HepG2 (cell line): ENCODE measurements at regions not wholly inside any gene's neighbourhood (a gene's known extent, or its start where the extent isn't known, plus 50 kb on each side); places are given as distances from the start of the nearest gene placed in this dataset.

ENCODE experiments used
- CAMTA2 ChIP-seq: sonication (generic); formaldehyde crosslinking; IDR thresholded peaks from 2 replicates; pipeline ENCODE4 v1.4.0; 2020; ENCODE audit warnings: mild to moderate bottlenecking, missing genetic modification reagents, borderline replicate concordance
- CREB3 ChIP-seq: sonication (generic); formaldehyde crosslinking; IDR thresholded peaks from 2 replicates; pipeline ENCODE4 v1.5.0; 2020; ENCODE audit warnings: missing genetic modification reagents
- E2F2 ChIP-seq: sonication (generic); formaldehyde crosslinking; IDR thresholded peaks from 2 replicates; pipeline ENCODE4 v1.4.0; 2020; ENCODE audit warnings: missing genetic modification reagents, borderline replicate concordance
- ELK4 ChIP-seq: sonication (generic); formaldehyde crosslinking; IDR thresholded peaks from 2 replicates; pipeline ENCODE4 v1.9.0; 2021; ENCODE audit warnings: missing genetic modification reagents, borderline replicate concordance
- HCFC1 ChIP-seq: fragments of 150-350 bp; IDR thresholded peaks from 2 replicates; pipeline ENCODE4 v1.6.1; 2014; ENCODE audit warnings: low read depth, low read length
- NR2C2 ChIP-seq: sonication (generic); formaldehyde crosslinking; IDR thresholded peaks from 2 replicates; pipeline ENCODE4 v1.4.0; 2020; ENCODE audit warnings: missing genetic modification reagents, mild to moderate bottlenecking, moderate library complexity, borderline replicate concordance
- THAP9 ChIP-seq: sonication (generic); formaldehyde crosslinking; IDR thresholded peaks from 2 replicates; pipeline ENCODE4; 2020; ENCODE audit warnings: missing genetic modification reagents, mild to moderate bottlenecking, borderline replicate concordance
- TRIM24 ChIP-seq: sonication (generic); formaldehyde crosslinking; IDR thresholded peaks from 2 replicates; pipeline ENCODE4 v1.8.0; 2022; ENCODE audit warnings: mild to moderate bottlenecking, missing genetic modification reagents
- ZBTB25 ChIP-seq: IDR thresholded peaks from 2 replicates; pipeline ENCODE4 v1.6.1; 2018; ENCODE audit warnings: missing genetic modification reagents
- ZNF260 ChIP-seq: sonication (generic); formaldehyde crosslinking; IDR thresholded peaks from 2 replicates; pipeline ENCODE4 v1.4.0; 2020; ENCODE audit warnings: missing genetic modification reagents, low read depth, mild to moderate bottlenecking, borderline replicate concordance
- ZNF275 ChIP-seq: sonication (generic); formaldehyde crosslinking; IDR thresholded peaks from 2 replicates; pipeline ENCODE4 v1.8.0; 2022; ENCODE audit warnings: missing genetic modification reagents, mild to moderate bottlenecking, inconsistent platforms, borderline replicate concordance
- ZNF333 ChIP-seq: sonication (generic); formaldehyde crosslinking; IDR thresholded peaks from 2 replicates; pipeline ENCODE4 v1.4.0; 2020; ENCODE audit warnings: mild to moderate bottlenecking, missing genetic modification reagents, borderline replicate concordance
- ZNF337 ChIP-seq: sonication (generic); formaldehyde crosslinking; IDR thresholded peaks from 2 replicates; pipeline ENCODE4 v1.5.1; 2020; ENCODE audit warnings: missing genetic modification reagents, low read depth, mild to moderate bottlenecking, borderline replicate concordance
- ZNF451 ChIP-seq: sonication (generic); formaldehyde crosslinking; IDR thresholded peaks from 2 replicates; pipeline ENCODE4 v1.5.0; 2020; ENCODE audit warnings: mild to moderate bottlenecking, missing genetic modification reagents
- ZNF883 ChIP-seq: sonication (generic); formaldehyde crosslinking; IDR thresholded peaks from 2 replicates; pipeline ENCODE4 v1.5.1; 2020; ENCODE audit warnings: mild to moderate bottlenecking, missing genetic modification reagents; ENCODE audit errors: not compliant biosample characterization
- ZSCAN25 ChIP-seq: sonication (generic); formaldehyde crosslinking; IDR thresholded peaks from 2 replicates; pipeline ENCODE4 v1.8.0; 2022; ENCODE audit warnings: mild to moderate bottlenecking, missing genetic modification reagents

- 0 out of 2 replicates have a peak, but pooled peaks have one; percentile 12 for TF ChIP-seq NR2C2 (CRISPR knock-in tag)
- 0 out of 2 replicates have a peak, but pooled peaks have one; percentile 87 for TF ChIP-seq CAMTA2 (CRISPR knock-in tag)
- TF ChIP-seq ZNF275 (CRISPR knock-in tag) = peak; percentile 92; the same call in 1 of the 2 replicates
- 0 out of 2 replicates have a peak, but pooled peaks have one; percentile 88 for TF ChIP-seq E2F2 (CRISPR knock-in tag)
- TF ChIP-seq TRIM24 (CRISPR knock-in tag) = no peak
- TF ChIP-seq ZNF883 (CRISPR knock-in tag) = peak; percentile 93
- TF ChIP-seq ZSCAN25 (CRISPR knock-in tag) = peak; percentile 82; the same call in 1 of the 2 replicates
- no peak for TF ChIP-seq HCFC1
- TF ChIP-seq CREB3 (CRISPR knock-in tag) = no peak
- peak; percentile 75; the same call in 1 of the 2 replicates for TF ChIP-seq ZNF337 (CRISPR knock-in tag)
- no peak for TF ChIP-seq THAP9
- no peak for TF ChIP-seq ZNF260 (CRISPR knock-in tag)
- TF ChIP-seq ZBTB25 (CRISPR knock-in tag) = peak; percentile 47; the same call in 1 of the 2 replicates
- peak; percentile 92 for TF ChIP-seq ZNF451 (CRISPR knock-in tag)
- peak; percentile 80; the same call in 1 of the 2 replicates for TF ChIP-seq ZNF333 (CRISPR knock-in tag)
- TF ChIP-seq ELK4 (CRISPR knock-in tag) = no peak
Measured at GRCh38 chr3:194070220-194070633, 65.7 kb upstream of the HES1 start (continued).
